ENCODE measurements at regions not wholly inside any gene's neighbourhood (a gene's known extent, or its start where the extent isn't known, plus 50 kb on each side); places are given as distances from the start of the nearest gene placed in this dataset.

GRCh38 chr4:157521906-157522305 is 301.4 kb downstream of the GRIA2 start:
- H3K27ac Mint-ChIP-seq, result no peak overlapping the region
- DNase-seq (ENCODE audit: low spot score), result no peak
- H3K4me3 Mint-ChIP-seq (ENCODE audit: low read depth), result no peak overlapping the region
- no peaks in the 10 kb centered on the region for H3K27me3 Mint-ChIP-seq (ENCODE audit: low read depth)
- no peaks in the 10 kb centered on the region for H3K4me1 Mint-ChIP-seq (ENCODE audit: low read depth)
- H3K9me3 Mint-ChIP-seq, result peaks cover 21% of the 10 kb centered on the region
- intact Hi-C loops (cut with micrococcal nuclease), result no loop called here
- no peaks in the 10 kb centered on the region for H3K36me3 Mint-ChIP-seq (ENCODE audit: low read depth)

GRCh38 chr4:157514711-157515110 is 294.2 kb downstream of the GRIA2 start:
- H3K36me3 Mint-ChIP-seq (ENCODE audit: low read depth), result no peaks in the 10 kb centered on the region
- H3K9me3 Mint-ChIP-seq, result no peaks in the 10 kb centered on the region
- no peak overlapping the region for H3K4me3 Mint-ChIP-seq (ENCODE audit: low read depth)
- H3K27me3 Mint-ChIP-seq (ENCODE audit: low read depth), result no peaks in the 10 kb centered on the region
- no peak overlapping the region for H3K27ac Mint-ChIP-seq
- no peak for DNase-seq (ENCODE audit: low spot score)
- no peaks in the 10 kb centered on the region for H3K4me1 Mint-ChIP-seq (ENCODE audit: low read depth)
- intact Hi-C loops (cut with micrococcal nuclease), result no loop called here

GRCh38 chr4:157509341-157509740 is 288.8 kb downstream of the GRIA2 start:
- Mint-ChIP-seq H3K27ac (no peak overlapping the region), H3K36me3 (ENCODE audit: low read depth) (no peaks in the 10 kb centered on the region), H3K27me3 (ENCODE audit: low read depth) (no peaks in the 10 kb centered on the region), H3K4me1 (ENCODE audit: low read depth) (no peaks in the 10 kb centered on the region), H3K4me3 (ENCODE audit: low read depth) (no peak overlapping the region), H3K9me3 (no peaks in the 10 kb centered on the region)
- intact Hi-C loops (cut with micrococcal nuclease), result no loop called here
- no peak for DNase-seq (ENCODE audit: low spot score)

GRCh38 chr4:157502656-157503055 is 282.1 kb downstream of the GRIA2 start:
- H3K36me3 Mint-ChIP-seq (ENCODE audit: low read depth), result no peaks in the 10 kb centered on the region
- intact Hi-C loops (cut with micrococcal nuclease), result no loop called here

GRCh38 chr4:157459785-157460184 is 239.3 kb downstream of the GRIA2 start:
- DNase-seq (ENCODE audit: low spot score), result no peak
- Mint-ChIP-seq H3K36me3 (ENCODE audit: low read depth) (no peaks in the 10 kb centered on the region), H3K9me3 (peaks cover 15% of the 10 kb centered on the region), H3K27me3 (ENCODE audit: low read depth) (no peaks in the 10 kb centered on the region), H3K4me3 (ENCODE audit: low read depth) (no peak overlapping the region), H3K4me1 (ENCODE audit: low read depth) (no peaks in the 10 kb centered on the region), H3K27ac (no peak overlapping the region)
- intact Hi-C loops (cut with micrococcal nuclease), result no loop called here

More at GRCh38 chr4:157502656-157503055, 282.1 kb downstream of the GRIA2 start:
- Mint-ChIP-seq H3K4me1 (ENCODE audit: low read depth) (no peaks in the 10 kb centered on the region), H3K27me3 (ENCODE audit: low read depth) (no peaks in the 10 kb centered on the region), H3K9me3 (peaks cover 3% of the 10 kb centered on the region), H3K4me3 (ENCODE audit: low read depth) (no peak overlapping the region), H3K27ac (no peak overlapping the region)
- DNase-seq (ENCODE audit: low spot score), result no peak

GRCh38 chr4:157447195-157447594 is 226.7 kb downstream of the GRIA2 start:
- H3K27ac Mint-ChIP-seq, result no peak overlapping the region
- intact Hi-C loops (cut with micrococcal nuclease), result no loop called here
- no peaks in the 10 kb centered on the region for H3K36me3 Mint-ChIP-seq (ENCODE audit: low read depth)
- H3K9me3 Mint-ChIP-seq, result peaks cover 9% of the 10 kb centered on the region
- DNase-seq (ENCODE audit: low spot score), result no peak
- H3K4me1 Mint-ChIP-seq (ENCODE audit: low read depth), result no peaks in the 10 kb centered on the region
- no peak overlapping the region for H3K4me3 Mint-ChIP-seq (ENCODE audit: low read depth)
- H3K27me3 Mint-ChIP-seq (ENCODE audit: low read depth), result no peaks in the 10 kb centered on the region

- Mint-ChIP-seq H3K9me3 (peaks cover 9% of the 10 kb centered on the region), H3K4me3 (ENCODE audit: low read depth) (no peak overlapping the region), H3K36me3 (ENCODE audit: low read depth) (no peaks in the 10 kb centered on the region), H3K4me1 (ENCODE audit: low read depth) (no peaks in the 10 kb centered on the region), H3K27me3 (ENCODE audit: low read depth) (no peaks in the 10 kb centered on the region), H3K27ac (no peak overlapping the region)
- no peak for DNase-seq (ENCODE audit: low spot score)
- intact Hi-C loops (cut with micrococcal nuclease), result no loop called here
Observed at GRCh38 chr4:157444014-157444413, 223.5 kb downstream of the GRIA2 start.

GRCh38 chr4:157443537-157443936 is 223.0 kb downstream of the GRIA2 start:
- no peaks in the 10 kb centered on the region for H3K27me3 Mint-ChIP-seq (ENCODE audit: low read depth)
- no peak overlapping the region for H3K4me3 Mint-ChIP-seq (ENCODE audit: low read depth)
- no peaks in the 10 kb centered on the region for H3K36me3 Mint-ChIP-seq (ENCODE audit: low read depth)
- DNase-seq (ENCODE audit: low spot score), result no peak
- intact Hi-C loops (cut with micrococcal nuclease), result no loop called here
- no peak overlapping the region for H3K27ac Mint-ChIP-seq
- peaks cover 9% of the 10 kb centered on the region for H3K9me3 Mint-ChIP-seq
- H3K4me1 Mint-ChIP-seq (ENCODE audit: low read depth), result no peaks in the 10 kb centered on the region

- H3K4me1 Mint-ChIP-seq (ENCODE audit: low read depth), result no peaks in the 10 kb centered on the region
- DNase-seq (ENCODE audit: low spot score), result no peak
- no peak overlapping the region for H3K27ac Mint-ChIP-seq
- H3K9me3 Mint-ChIP-seq, result peaks cover 17% of the 10 kb centered on the region
- no peaks in the 10 kb centered on the region for H3K36me3 Mint-ChIP-seq (ENCODE audit: low read depth)
- no peak overlapping the region for H3K4me3 Mint-ChIP-seq (ENCODE audit: low read depth)
- intact Hi-C loops (cut with micrococcal nuclease), result no loop called here
- no peaks in the 10 kb centered on the region for H3K27me3 Mint-ChIP-seq (ENCODE audit: low read depth)
Observed at GRCh38 chr4:157425897-157426296, 205.4 kb downstream of the GRIA2 start.

GRCh38 chr4:157423526-157424020 is 203.0 kb downstream of the GRIA2 start:
- Mint-ChIP-seq H3K4me3 (ENCODE audit: low read depth) (no peak overlapping the region), H3K9me3 (peaks cover 17% of the 10 kb centered on the region), H3K27ac (no peak overlapping the region), H3K4me1 (ENCODE audit: low read depth) (no peaks in the 10 kb centered on the region), H3K36me3 (ENCODE audit: low read depth) (no peaks in the 10 kb centered on the region), H3K27me3 (ENCODE audit: low read depth) (no peaks in the 10 kb centered on the region)
- intact Hi-C loops (cut with micrococcal nuclease), result no loop called here
- DNase-seq (ENCODE audit: low spot score), result no peak

GRCh38 chr4:157421365-157421764 is 200.8 kb downstream of the GRIA2 start:
- no peaks in the 10 kb centered on the region for H3K4me1 Mint-ChIP-seq (ENCODE audit: low read depth)
- peaks cover 7% of the 10 kb centered on the region for H3K9me3 Mint-ChIP-seq
- no peak overlapping the region for H3K4me3 Mint-ChIP-seq (ENCODE audit: low read depth)
- no peaks in the 10 kb centered on the region for H3K27me3 Mint-ChIP-seq (ENCODE audit: low read depth)
- H3K27ac Mint-ChIP-seq, result no peak overlapping the region
- no peak for DNase-seq (ENCODE audit: low spot score)
- intact Hi-C loops (cut with micrococcal nuclease), result no loop called here
- no peaks in the 10 kb centered on the region for H3K36me3 Mint-ChIP-seq (ENCODE audit: low read depth)
